ENCODE measurements at regions not wholly inside any gene's neighbourhood (a gene's known extent, or its start where the extent isn't known, plus 50 kb on each side); places are given as distances from the start of the nearest gene placed in this dataset.

DNA sequence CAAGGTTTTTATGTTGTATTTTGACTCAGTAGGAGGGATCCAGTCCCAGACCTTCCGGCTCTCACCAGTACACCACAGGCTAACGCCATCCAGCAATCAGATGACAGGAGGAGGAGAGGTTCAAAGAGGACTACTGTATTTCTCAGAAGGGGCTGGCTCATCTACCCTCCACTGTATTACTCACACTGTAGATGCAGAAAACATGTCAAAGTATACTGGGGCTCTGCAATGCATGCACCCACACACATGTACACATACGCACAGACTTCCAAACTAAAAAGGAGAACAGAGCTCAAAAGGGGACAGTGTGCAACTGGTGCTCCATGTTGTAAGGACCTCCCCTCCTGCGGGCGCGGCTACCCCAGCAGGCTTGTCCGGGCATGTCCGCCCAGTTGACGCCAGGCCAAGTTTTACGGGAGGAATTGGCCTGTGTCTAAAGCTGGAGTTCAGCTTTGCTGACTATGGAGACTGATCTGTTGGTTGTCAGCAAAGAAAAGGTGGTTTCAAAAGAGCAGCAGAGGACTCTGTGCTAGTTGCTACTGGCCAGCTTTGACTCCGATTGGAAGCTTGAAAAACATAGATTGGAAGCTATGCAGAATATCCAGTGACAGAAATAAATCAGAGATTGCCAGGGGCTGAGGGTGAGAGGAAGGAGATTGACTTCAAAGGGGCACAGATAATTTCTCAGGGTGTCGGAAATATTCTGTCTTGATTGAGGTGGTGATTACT is 314.2 kb downstream of the DLEU7 start:
- DNase-seq (ENCODE audit: low read depth) = no peak
- no peak overlapping the region for H3K4me3 ChIP-seq (ENCODE audit: low read depth, low read length)
- no peak for TF ChIP-seq CTCF (IDR thresholded peaks at IDR 0.05; ENCODE audit: low read depth, low read length, missing control alignments)

GRCh38 chr13:50531917-50532899 is 311.3 kb downstream of the DLEU7 start:
- peak; percentile 27 for TF ChIP-seq CTCF (IDR thresholded peaks at IDR 0.05; ENCODE audit: low read depth, low read length, missing control alignments)
- no peak for DNase-seq (ENCODE audit: low read depth)

GRCh38 chr13:50535050-50535449 is 308.4 kb downstream of the DLEU7 start:
- no peak for TF ChIP-seq CTCF (IDR thresholded peaks at IDR 0.05; ENCODE audit: low read depth, low read length, missing control alignments)
- DNase-seq (ENCODE audit: low read depth) = no peak
- H3K4me3 ChIP-seq (ENCODE audit: low read depth, low read length) = no peak overlapping the region

More at GRCh38 chr13:50531917-50532899, 311.3 kb downstream of the DLEU7 start:
- H3K4me3 ChIP-seq (ENCODE audit: low read depth, low read length) = no peak overlapping the region

- H3K4me3 ChIP-seq (ENCODE audit: low read depth, low read length) = no peak overlapping the region
- DNase-seq (ENCODE audit: low read depth) = no peak
- no peak for TF ChIP-seq CTCF (IDR thresholded peaks at IDR 0.05; ENCODE audit: low read depth, low read length, missing control alignments)
Measured at GRCh38 chr13:50537029-50537428, 306.5 kb downstream of the DLEU7 start.

GRCh38 chr13:50539791-50540530 is 303.5 kb downstream of the DLEU7 start:
- TF ChIP-seq CTCF (IDR thresholded peaks at IDR 0.05; ENCODE audit: low read depth, low read length, missing control alignments) = no peak
- no peak for DNase-seq (ENCODE audit: low read depth)
- H3K4me3 ChIP-seq (ENCODE audit: low read depth, low read length) = no peak overlapping the region

DNA sequence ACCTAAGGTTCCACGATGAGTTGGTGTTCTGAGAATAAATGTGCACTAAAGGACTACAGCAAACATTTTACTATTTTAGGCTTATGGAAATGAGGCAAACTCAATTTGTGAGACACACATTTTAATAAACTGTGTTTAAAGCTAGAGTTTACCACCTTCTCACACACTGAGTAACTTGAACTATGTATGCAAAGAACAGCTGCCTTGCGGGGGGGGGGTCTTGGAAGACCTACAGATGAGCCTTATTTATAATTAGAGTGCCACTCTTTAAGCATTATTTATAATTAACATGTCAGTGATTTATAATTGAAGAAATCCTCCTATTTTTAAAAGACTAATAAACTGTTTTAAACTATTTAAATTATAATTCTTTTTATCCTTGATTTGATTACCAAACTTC is 300.4 kb downstream of the DLEU7 start:
- TF ChIP-seq CTCF (IDR thresholded peaks at IDR 0.05; ENCODE audit: low read depth, low read length, missing control alignments) = no peak
- H3K4me3 ChIP-seq (ENCODE audit: low read depth, low read length) = no peak overlapping the region
- no peak for DNase-seq (ENCODE audit: low read depth)

Data from GM12864 (cell line).